ENCODE measurements at regions not wholly inside any gene's neighbourhood (a gene's known extent, or its start where the extent isn't known, plus 50 kb on each side); places are given as distances from the start of the nearest gene placed in this dataset.

- ChIA-PET CTCF (no interaction called here), POLR2A (no interaction called here)
- no TSS peak for BruUV-seq (replicated peaks)
- H3K9me3 Mint-ChIP-seq (ENCODE audit: unreplicated experiment): no peaks in the 10 kb centered on the region
- H3K27me3 Mint-ChIP-seq (ENCODE audit: insufficient read depth, unreplicated experiment): no peaks in the 10 kb centered on the region
- Histone ChIP-seq H3K9me3 (no peaks in the 10 kb centered on the region; the same call in 1 of the 2 replicates), H3K27me3 (replicated peaks; ENCODE audit: control insufficient read depth, insufficient read depth, low read length) (no peaks in the 10 kb centered on the region), H3K36me3 (ENCODE audit: control insufficient read depth, insufficient read depth, low read length) (no peaks in the 10 kb centered on the region), H3K4me1 (no peaks in the 10 kb centered on the region), H3K4me3 (ENCODE audit: low read depth, low read length) (no peak overlapping the region)
- H3K4me3 Mint-ChIP-seq (ENCODE audit: unreplicated experiment): no peak overlapping the region
- no peak overlapping the region for H3K27ac Mint-ChIP-seq (ENCODE audit: unreplicated experiment)
- no peaks in the 10 kb centered on the region for H3K36me3 Mint-ChIP-seq (ENCODE audit: insufficient read depth, unreplicated experiment)
- no peak for TF ChIP-seq CTCF (IDR thresholded peaks at IDR 0.05; ENCODE audit: insufficient read depth in 1 of 2, low read depth in 1 of 2, low read length in 1 of 2, severe bottlenecking in 1 of 2, unreplicated experiment in 1 of 2)
- H3K4me1 Mint-ChIP-seq (ENCODE audit: low read depth, unreplicated experiment): no peaks in the 10 kb centered on the region
- intact Hi-C loops (cut with micrococcal nuclease; ENCODE audit: unreplicated experiment): no loop called here
- no peak for DNase-seq
Observed at GRCh38 chr6:92052513-92052912, 1366.8 kb downstream of the EPHA7 start.

GRCh38 chr6:92050216-92050615 is 1369.1 kb downstream of the EPHA7 start:
- no peaks in the 10 kb centered on the region for H3K27me3 Mint-ChIP-seq (ENCODE audit: insufficient read depth, unreplicated experiment)

GRCh38 chr6:92047860-92048259 is 1371.5 kb downstream of the EPHA7 start:
- Mint-ChIP-seq H3K36me3 (ENCODE audit: insufficient read depth, unreplicated experiment) (no peaks in the 10 kb centered on the region), H3K27me3 (ENCODE audit: insufficient read depth, unreplicated experiment) (no peaks in the 10 kb centered on the region), H3K9me3 (ENCODE audit: unreplicated experiment) (no peaks in the 10 kb centered on the region), H3K27ac (ENCODE audit: unreplicated experiment) (no peak overlapping the region), H3K4me1 (ENCODE audit: low read depth, unreplicated experiment) (no peaks in the 10 kb centered on the region), H3K4me3 (ENCODE audit: unreplicated experiment) (no peak overlapping the region)
- TF ChIP-seq CTCF (IDR thresholded peaks at IDR 0.05; ENCODE audit: insufficient read depth in 1 of 2, low read depth in 1 of 2, low read length in 1 of 2, severe bottlenecking in 1 of 2, unreplicated experiment in 1 of 2): no peak
- intact Hi-C loops (cut with micrococcal nuclease; ENCODE audit: unreplicated experiment): no loop called here
- H3K4me1 ChIP-seq: no peaks in the 10 kb centered on the region
- POLR2A ChIA-PET: no interaction called here
- CTCF ChIA-PET: no interaction called here
- no peak for DNase-seq
- H3K4me3 ChIP-seq (ENCODE audit: low read depth, low read length): no peak overlapping the region
- no peaks in the 10 kb centered on the region for H3K27me3 ChIP-seq (replicated peaks; ENCODE audit: control insufficient read depth, insufficient read depth, low read length)
- BruUV-seq (replicated peaks): no TSS peak
- no peaks in the 10 kb centered on the region for H3K36me3 ChIP-seq (ENCODE audit: control insufficient read depth, insufficient read depth, low read length)
- no peaks in the 10 kb centered on the region for H3K9me3 ChIP-seq

More at GRCh38 chr6:92050216-92050615, 1369.1 kb downstream of the EPHA7 start:
- Histone ChIP-seq H3K4me3 (ENCODE audit: low read depth, low read length) (no peak overlapping the region), H3K27me3 (replicated peaks; ENCODE audit: control insufficient read depth, insufficient read depth, low read length) (no peaks in the 10 kb centered on the region), H3K4me1 (no peaks in the 10 kb centered on the region), H3K36me3 (ENCODE audit: control insufficient read depth, insufficient read depth, low read length) (no peaks in the 10 kb centered on the region), H3K9me3 (no peaks in the 10 kb centered on the region)
- Mint-ChIP-seq H3K27ac (ENCODE audit: unreplicated experiment) (no peak overlapping the region), H3K36me3 (ENCODE audit: insufficient read depth, unreplicated experiment) (no peaks in the 10 kb centered on the region), H3K4me1 (ENCODE audit: low read depth, unreplicated experiment) (no peaks in the 10 kb centered on the region), H3K4me3 (ENCODE audit: unreplicated experiment) (no peak overlapping the region), H3K9me3 (ENCODE audit: unreplicated experiment) (no peaks in the 10 kb centered on the region)
- TF ChIP-seq CTCF (IDR thresholded peaks at IDR 0.05; ENCODE audit: insufficient read depth in 1 of 2, low read depth in 1 of 2, low read length in 1 of 2, severe bottlenecking in 1 of 2, unreplicated experiment in 1 of 2): no peak
- BruUV-seq (replicated peaks): no TSS peak
- ChIA-PET POLR2A (no interaction called here), CTCF (no interaction called here)
- intact Hi-C loops (cut with micrococcal nuclease; ENCODE audit: unreplicated experiment): no loop called here
- DNase-seq: no peak

Data from Caco-2 (cell line).